Suppressor macrophage (primary cell): ENCODE measurements at regions not wholly inside any gene's neighbourhood (a gene's known extent, or its start where the extent isn't known, plus 50 kb on each side); places are given as distances from the start of the nearest gene placed in this dataset.

ENCODE experiments used
- DNase-seq, 4 experiments: peaks; one replicate each; pipeline ENCODE4 v3.0.0-alpha.2; 2020 to 2022

- no peak for DNase-seq
These were observed 51.8 kb upstream of the KIRREL3 start for GRCh38 chr11:127052404-127052803.
